ENCODE measurements at regions not wholly inside any gene's neighbourhood (a gene's known extent, or its start where the extent isn't known, plus 50 kb on each side); places are given as distances from the start of the nearest gene placed in this dataset.
"Not testable (repeated sequence)": the region's sequence is repeated elsewhere in the genome, so short reads cannot be mapped to it uniquely, and the experiment has no call there.

DNA sequence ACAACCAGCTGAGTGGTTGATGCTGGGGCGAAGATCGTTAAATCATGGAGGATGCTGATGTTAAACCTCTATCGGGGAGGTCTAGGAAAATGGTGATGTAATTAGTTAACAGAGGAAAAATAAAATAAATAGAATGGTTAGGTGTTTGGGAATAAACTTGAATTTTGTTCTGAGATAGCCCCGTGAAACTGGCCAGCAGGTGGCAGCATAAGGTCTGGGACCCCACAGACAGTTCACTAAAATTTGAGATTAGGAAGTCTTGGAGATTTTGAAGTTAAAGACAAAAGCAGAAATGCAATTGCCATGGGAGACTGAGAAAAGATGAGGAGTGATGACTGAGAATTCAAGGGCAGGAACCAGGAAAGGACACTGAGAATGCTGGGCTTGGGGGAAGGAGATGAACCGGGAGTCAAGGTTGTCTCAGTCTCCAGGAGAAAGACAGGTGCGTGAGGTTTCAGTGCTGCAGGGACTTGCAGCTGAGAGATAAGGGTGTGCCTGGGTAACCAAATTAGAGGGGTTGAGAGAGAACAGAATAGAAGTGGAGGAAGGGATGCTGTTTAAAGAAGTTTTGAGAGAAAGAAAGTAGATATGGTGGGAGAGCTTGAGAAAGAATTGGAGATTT lies 248.0 kb downstream of the ZNF92 start:
- TF ChIP-seq POLR2A (IDR thresholded peaks at IDR 0.05): not testable (repeated sequence)
- TF ChIP-seq, protein P1, sequence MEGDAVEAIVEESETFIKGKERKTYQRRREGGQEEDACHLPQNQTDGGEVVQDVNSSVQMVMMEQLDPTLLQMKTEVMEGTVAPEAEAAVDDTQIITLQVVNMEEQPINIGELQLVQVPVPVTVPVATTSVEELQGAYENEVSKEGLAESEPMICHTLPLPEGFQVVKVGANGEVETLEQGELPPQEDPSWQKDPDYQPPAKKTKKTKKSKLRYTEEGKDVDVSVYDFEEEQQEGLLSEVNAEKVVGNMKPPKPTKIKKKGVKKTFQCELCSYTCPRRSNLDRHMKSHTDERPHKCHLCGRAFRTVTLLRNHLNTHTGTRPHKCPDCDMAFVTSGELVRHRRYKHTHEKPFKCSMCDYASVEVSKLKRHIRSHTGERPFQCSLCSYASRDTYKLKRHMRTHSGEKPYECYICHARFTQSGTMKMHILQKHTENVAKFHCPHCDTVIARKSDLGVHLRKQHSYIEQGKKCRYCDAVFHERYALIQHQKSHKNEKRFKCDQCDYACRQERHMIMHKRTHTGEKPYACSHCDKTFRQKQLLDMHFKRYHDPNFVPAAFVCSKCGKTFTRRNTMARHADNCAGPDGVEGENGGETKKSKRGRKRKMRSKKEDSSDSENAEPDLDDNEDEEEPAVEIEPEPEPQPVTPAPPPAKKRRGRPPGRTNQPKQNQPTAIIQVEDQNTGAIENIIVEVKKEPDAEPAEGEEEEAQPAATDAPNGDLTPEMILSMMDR (IDR thresholded peaks at IDR 0.05): peak in 3 of 6 experiments; percentile 10 to 63 (median 33)

Data from thyroid gland (tissue), 4 donors.